A549 (cell line): ENCODE measurements at regions not wholly inside any gene's neighbourhood (a gene's known extent, or its start where the extent isn't known, plus 50 kb on each side); places are given as distances from the start of the nearest gene placed in this dataset.

Experiments used
- CHD2 ChIP-seq: fragments of 150-350 bp; IDR thresholded peaks from 2 replicates; pipeline ENCODE4 v1.6.1; 2014; ENCODE audit warnings: low read length; ENCODE audit not compliant: partially characterized antibody
- HDAC2 ChIP-seq: fragments of 200-600 bp; sonication (generic); IDR thresholded peaks from 2 replicates; pipeline ENCODE4 v1.6.1; 2016
- MAZ ChIP-seq: fragments of 150-350 bp; IDR thresholded peaks from 2 replicates; pipeline ENCODE4 v1.6.1; 2014; ENCODE audit warnings: antibody characterized with exemption, low read depth, low read length, borderline replicate concordance
- POLR2A ChIP-seq: IDR thresholded peaks from 2 replicates; pipeline ENCODE4 v1.6.1; 2012; ENCODE audit warnings: mild to moderate bottlenecking, low read length
- RNF2 ChIP-seq: fragments of 200-600 bp; sonication (generic); IDR thresholded peaks from 2 replicates; pipeline ENCODE4 v1.6.1; 2016; ENCODE audit warnings: low read depth, mild to moderate bottlenecking, antibody characterized with exemption, moderate library complexity, borderline replicate concordance
- SMC3 ChIP-seq: fragments of >200 bp; sonication (Bioruptor Twin); formaldehyde crosslinking; IDR thresholded peaks from 3 replicates; pipeline ENCODE4 v1.6.1; 2018; ENCODE audit warnings: inconsistent platforms
- TF ChIP-seq, protein P1 (sequence below): fragments of >200 bp; sonication (Bioruptor Twin); formaldehyde crosslinking; IDR thresholded peaks from 3 replicates; pipeline ENCODE4 v1.5.1; 2016

DNA sequence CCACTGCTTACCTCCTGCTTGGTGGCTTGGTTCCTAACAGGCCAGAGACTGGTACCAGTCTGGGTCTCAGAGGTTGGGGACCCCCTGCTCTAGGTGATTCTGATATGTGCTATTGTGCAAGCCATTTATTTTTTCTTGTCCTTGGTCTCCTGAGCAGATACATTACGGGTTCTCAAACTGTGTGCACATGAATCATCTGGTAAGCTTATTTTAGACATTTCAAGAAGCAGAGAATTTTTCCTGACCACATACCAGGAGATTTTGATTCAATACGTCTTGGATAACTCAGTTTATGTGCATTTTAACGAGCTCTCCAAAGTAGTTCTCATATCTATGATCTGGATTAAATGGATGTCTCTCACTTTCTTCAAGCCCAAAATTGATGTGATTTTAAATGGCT lies 77.2 kb downstream of the FHIP1A start:
- TF ChIP-seq, protein P1, sequence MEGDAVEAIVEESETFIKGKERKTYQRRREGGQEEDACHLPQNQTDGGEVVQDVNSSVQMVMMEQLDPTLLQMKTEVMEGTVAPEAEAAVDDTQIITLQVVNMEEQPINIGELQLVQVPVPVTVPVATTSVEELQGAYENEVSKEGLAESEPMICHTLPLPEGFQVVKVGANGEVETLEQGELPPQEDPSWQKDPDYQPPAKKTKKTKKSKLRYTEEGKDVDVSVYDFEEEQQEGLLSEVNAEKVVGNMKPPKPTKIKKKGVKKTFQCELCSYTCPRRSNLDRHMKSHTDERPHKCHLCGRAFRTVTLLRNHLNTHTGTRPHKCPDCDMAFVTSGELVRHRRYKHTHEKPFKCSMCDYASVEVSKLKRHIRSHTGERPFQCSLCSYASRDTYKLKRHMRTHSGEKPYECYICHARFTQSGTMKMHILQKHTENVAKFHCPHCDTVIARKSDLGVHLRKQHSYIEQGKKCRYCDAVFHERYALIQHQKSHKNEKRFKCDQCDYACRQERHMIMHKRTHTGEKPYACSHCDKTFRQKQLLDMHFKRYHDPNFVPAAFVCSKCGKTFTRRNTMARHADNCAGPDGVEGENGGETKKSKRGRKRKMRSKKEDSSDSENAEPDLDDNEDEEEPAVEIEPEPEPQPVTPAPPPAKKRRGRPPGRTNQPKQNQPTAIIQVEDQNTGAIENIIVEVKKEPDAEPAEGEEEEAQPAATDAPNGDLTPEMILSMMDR, result no peak
- TF ChIP-seq CHD2, result no peak
- TF ChIP-seq HDAC2, result no peak
- no peak for TF ChIP-seq RNF2
- no peak for TF ChIP-seq SMC3
- no peak for TF ChIP-seq POLR2A
- TF ChIP-seq MAZ, result no peak
